CD4-positive, alpha-beta memory T cell (primary cell): ENCODE measurements at regions not wholly inside any gene's neighbourhood (a gene's known extent, or its start where the extent isn't known, plus 50 kb on each side); places are given as distances from the start of the nearest gene placed in this dataset.

Source experiments
- CTCF ChIA-PET: fragments of 350-600 bp; sonication (Branson Sonifier 250); formaldehyde crosslinking; loops from one replicate; lab custom pipeline; 2021; ENCODE audit warnings: inconsistent platforms; ENCODE audit not compliant: partially characterized antibody; lab: Charles Lee
- POLR2A ChIA-PET: fragments of 350-600 bp; sonication (Branson Sonifier 250); formaldehyde crosslinking; loops from one replicate; lab custom pipeline; 2021; ENCODE audit not compliant: partially characterized antibody; lab: Charles Lee
- DNase-seq, 5 donors: peaks; one replicate each; pipeline versions ENCODE4 v3.0.0 to v3.0.0-alpha.2; 2020 to 2022; ENCODE audit warnings: mixed read lengths in 1 of 5
- H3K27ac ChIP-seq: one replicate; pipeline ENCODE4 v1.7.0; 2013; ENCODE audit warnings: low read depth, low read length
- H3K27me3 ChIP-seq: 2 replicates; pipeline ENCODE4 v1.7.0; 2013; ENCODE audit warnings: mild to moderate bottlenecking, low read length, moderate library complexity; ENCODE audit not compliant: insufficient read depth
- H3K36me3 ChIP-seq: 2 replicates; pipeline ENCODE4 v1.7.0; 2013; ENCODE audit warnings: mild to moderate bottlenecking, low read length, moderate library complexity; ENCODE audit not compliant: insufficient read depth
- H3K4me1 ChIP-seq: 2 replicates; pipeline ENCODE4 v1.7.0; 2013; ENCODE audit warnings: mild to moderate bottlenecking, low read length, moderate library complexity; ENCODE audit not compliant: insufficient read depth
- H3K4me3 ChIP-seq, 2 donors: one replicate each; pipeline ENCODE4 v1.7.0; 2013; ENCODE audit warnings: low read length in 2 of 2, mild to moderate bottlenecking in 1 of 2
- H3K9me3 ChIP-seq, 2 donors: one replicate each; pipeline ENCODE4 v1.7.0; 2013; ENCODE audit warnings: low read length in 2 of 2, control low read depth in 1 of 2; ENCODE audit not compliant: control insufficient read depth in 1 of 2
- H3K27ac Mint-ChIP-seq, 7 donors: one replicate each; pipeline ENCODE4 v1.8.0; 2020 to 2021; ENCODE audit warnings: mixed read lengths in 7 of 7, mild to moderate bottlenecking in 6 of 7, inconsistent platforms in 3 of 7, moderate library complexity in 3 of 7
- H3K27me3 Mint-ChIP-seq, 2 donors: one replicate each; pipeline ENCODE4 v1.8.0; 2020 to 2021; ENCODE audit warnings: mixed read lengths in 2 of 2
- H3K36me3 Mint-ChIP-seq, 2 donors: one replicate each; pipeline ENCODE4 v1.8.0; 2020 to 2021; ENCODE audit warnings: mixed read lengths in 2 of 2, inconsistent platforms in 1 of 2, mild to moderate bottlenecking in 1 of 2
- H3K4me1 Mint-ChIP-seq, 4 donors: one replicate each; pipeline ENCODE4 v1.8.0; 2020 to 2021; ENCODE audit warnings: mixed read lengths in 4 of 4, mild to moderate bottlenecking in 1 of 4
- H3K4me3 Mint-ChIP-seq, 8 donors: one replicate each; pipeline ENCODE4 v1.8.0; 2020 to 2021; ENCODE audit warnings: mixed read lengths in 8 of 8, mild to moderate bottlenecking in 7 of 8, moderate library complexity in 6 of 8, inconsistent platforms in 3 of 8
- H3K9me3 Mint-ChIP-seq, 8 donors: one replicate each; pipeline ENCODE4 v1.8.0; 2020 to 2021; ENCODE audit warnings: mixed read lengths in 8 of 8, mild to moderate bottlenecking in 5 of 8, inconsistent platforms in 3 of 8, moderate library complexity in 1 of 8
- intact Hi-C: fragments of 100-400 bp; cut with micrococcal nuclease; formaldehyde crosslinking; loops from one replicate; pipeline ENCODE4 v1.15.1; 2023

DNA sequence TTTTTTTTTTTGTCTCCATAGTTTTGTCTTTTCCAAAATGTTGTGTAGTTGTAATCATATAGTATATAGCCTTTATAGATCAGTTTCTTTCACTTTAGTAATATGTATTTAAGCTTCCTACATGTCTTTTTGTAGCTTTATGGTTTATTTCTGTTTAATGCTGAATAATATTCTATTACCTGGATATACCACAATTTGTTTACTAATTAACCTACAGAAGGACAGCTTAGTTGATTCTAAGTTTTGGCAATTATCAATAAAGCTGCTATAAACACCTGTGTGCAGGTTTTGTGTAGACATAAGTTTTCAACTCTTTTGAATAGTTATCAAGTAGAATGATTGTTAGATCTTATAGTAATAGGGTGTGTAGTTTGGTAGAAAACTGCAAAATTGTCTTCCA, 130.3 kb upstream of the CARD18 start:
- H3K4me3 ChIP-seq: no peak overlapping the region
- no peaks in the 10 kb centered on the region for H3K27me3 ChIP-seq
- no peaks in the 10 kb centered on the region for H3K4me1 ChIP-seq
- H3K4me1 Mint-ChIP-seq: peaks cover 0 to 6% (median 2%) of the 10 kb centered on the region in 4 donors
- no peaks in the 10 kb centered on the region for H3K36me3 ChIP-seq
- H3K9me3 ChIP-seq: no peaks in the 10 kb centered on the region
- no peaks in the 10 kb centered on the region for H3K36me3 Mint-ChIP-seq
- H3K27ac ChIP-seq: no peak overlapping the region
- CTCF ChIA-PET: no interaction called here
- peaks cover 0 to 3% of the 10 kb centered on the region in 2 donors for H3K27me3 Mint-ChIP-seq
- intact Hi-C loops: no loop called here
- POLR2A ChIA-PET: no interaction called here
- no peak overlapping the region for H3K4me3 Mint-ChIP-seq
- no peak overlapping the region for H3K27ac Mint-ChIP-seq
- H3K9me3 Mint-ChIP-seq: no peaks in the 10 kb centered on the region
- DNase-seq: no peak

DNA sequence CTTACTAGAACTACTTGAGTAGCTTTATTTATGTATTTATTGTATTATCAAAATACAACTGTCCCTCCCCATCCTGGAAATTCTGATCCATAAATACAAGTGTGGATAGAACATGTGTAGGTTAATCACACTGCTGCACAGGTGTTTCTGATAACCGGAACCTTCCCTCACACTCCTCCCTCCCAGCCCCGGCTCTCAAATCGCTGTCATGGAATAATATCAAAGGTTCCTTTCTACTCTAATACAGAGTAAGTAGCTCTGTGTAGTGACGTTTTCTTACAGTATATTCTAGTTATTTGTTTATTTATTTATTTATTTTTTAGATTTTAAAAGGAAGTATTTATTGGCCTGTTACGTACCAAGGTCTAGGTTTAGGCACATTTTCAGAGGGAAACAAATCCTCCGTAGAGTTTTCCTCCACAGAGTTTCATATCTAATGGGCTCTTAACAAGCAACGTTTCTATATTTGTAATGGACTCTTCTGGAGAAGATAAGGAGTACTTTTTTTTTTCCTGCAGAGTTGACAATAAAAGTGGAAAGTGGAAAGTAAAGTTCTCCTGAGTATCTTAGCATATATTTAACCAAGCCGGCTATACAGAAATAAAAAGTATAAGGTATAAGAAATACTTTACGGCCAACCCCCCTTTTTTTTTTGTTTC, 129.0 kb upstream of the CARD18 start:
- intact Hi-C loops: no loop called here
- Mint-ChIP-seq H3K4me3 (no peak overlapping the region), H3K36me3 (no peaks in the 10 kb centered on the region), H3K9me3 (peaks cover 0 to under 1% (median 0%) of the 10 kb centered on the region in 8 donors), H3K27me3 (peaks cover 0 to 3% of the 10 kb centered on the region in 2 donors), H3K27ac (no peak overlapping the region), H3K4me1 (peaks cover 0 to 6% (median 2%) of the 10 kb centered on the region in 4 donors)
- H3K4me1 ChIP-seq: no peaks in the 10 kb centered on the region
- no peaks in the 10 kb centered on the region for H3K36me3 ChIP-seq
- H3K27ac ChIP-seq: no peak overlapping the region
- no peaks in the 10 kb centered on the region for H3K9me3 ChIP-seq
- H3K4me3 ChIP-seq: no peak overlapping the region
- no peak for DNase-seq
- H3K27me3 ChIP-seq: no peaks in the 10 kb centered on the region
- POLR2A ChIA-PET: no interaction called here
- CTCF ChIA-PET: no interaction called here

GRCh38 chr11:105265845-105266244, 126.3 kb upstream of the CARD18 start:
- Mint-ChIP-seq H3K27ac (no peak overlapping the region), H3K27me3 (peaks cover 0 to 3% of the 10 kb centered on the region in 2 donors), H3K36me3 (no peaks in the 10 kb centered on the region), H3K4me1 (peaks cover 0 to 9% (median 2%) of the 10 kb centered on the region in 4 donors), H3K9me3 (peaks cover 0 to 6% (median 0%) of the 10 kb centered on the region in 8 donors), H3K4me3 (no peak overlapping the region)
- Histone ChIP-seq H3K27ac (no peak overlapping the region), H3K27me3 (no peaks in the 10 kb centered on the region), H3K9me3 (no peaks in the 10 kb centered on the region), H3K36me3 (no peaks in the 10 kb centered on the region), H3K4me3 (no peak overlapping the region), H3K4me1 (no peaks in the 10 kb centered on the region)
- intact Hi-C loops: no loop called here
- ChIA-PET CTCF (no interaction called here), POLR2A (no interaction called here)
- DNase-seq: no peak

GRCh38 chr11:105260976-105261375, 121.4 kb upstream of the CARD18 start:
- ChIA-PET POLR2A (no interaction called here), CTCF (no interaction called here)
- no peak overlapping the region for H3K27ac ChIP-seq
- H3K9me3 ChIP-seq: no peaks in the 10 kb centered on the region
- Mint-ChIP-seq H3K27me3 (peaks cover 0 to 5% of the 10 kb centered on the region in 2 donors), H3K27ac (no peak overlapping the region), H3K4me3 (no peak overlapping the region), H3K4me1 (peaks cover 0 to 9% (median 2%) of the 10 kb centered on the region in 4 donors), H3K9me3 (peaks cover 0 to 6% (median 0%) of the 10 kb centered on the region in 8 donors), H3K36me3 (no peaks in the 10 kb centered on the region)
- H3K36me3 ChIP-seq: no peaks in the 10 kb centered on the region
- DNase-seq: no peak
- no peaks in the 10 kb centered on the region for H3K27me3 ChIP-seq
- H3K4me3 ChIP-seq: no peak overlapping the region
- intact Hi-C loops: no loop called here
- H3K4me1 ChIP-seq: no peaks in the 10 kb centered on the region

- H3K36me3 Mint-ChIP-seq: no peaks in the 10 kb centered on the region
- intact Hi-C loops: no loop called here
- peaks cover 0 to 2% of the 10 kb centered on the region in 2 donors for H3K27me3 Mint-ChIP-seq
- ChIA-PET POLR2A (no interaction called here), CTCF (no interaction called here)
- Histone ChIP-seq H3K9me3 (no peaks in the 10 kb centered on the region), H3K4me1 (no peaks in the 10 kb centered on the region), H3K4me3 (no peak overlapping the region), H3K27me3 (no peaks in the 10 kb centered on the region), H3K27ac (no peak overlapping the region), H3K36me3 (no peaks in the 10 kb centered on the region)
- no peak for DNase-seq
- peaks cover 0 to 6% (median 0%) of the 10 kb centered on the region in 8 donors for H3K9me3 Mint-ChIP-seq
- H3K4me1 Mint-ChIP-seq: no peaks in the 10 kb centered on the region
- H3K27ac Mint-ChIP-seq: no peak overlapping the region
- H3K4me3 Mint-ChIP-seq: no peak overlapping the region
These were observed 106.3 kb upstream of the CARD18 start for GRCh38 chr11:105245781-105246315.

DNA sequence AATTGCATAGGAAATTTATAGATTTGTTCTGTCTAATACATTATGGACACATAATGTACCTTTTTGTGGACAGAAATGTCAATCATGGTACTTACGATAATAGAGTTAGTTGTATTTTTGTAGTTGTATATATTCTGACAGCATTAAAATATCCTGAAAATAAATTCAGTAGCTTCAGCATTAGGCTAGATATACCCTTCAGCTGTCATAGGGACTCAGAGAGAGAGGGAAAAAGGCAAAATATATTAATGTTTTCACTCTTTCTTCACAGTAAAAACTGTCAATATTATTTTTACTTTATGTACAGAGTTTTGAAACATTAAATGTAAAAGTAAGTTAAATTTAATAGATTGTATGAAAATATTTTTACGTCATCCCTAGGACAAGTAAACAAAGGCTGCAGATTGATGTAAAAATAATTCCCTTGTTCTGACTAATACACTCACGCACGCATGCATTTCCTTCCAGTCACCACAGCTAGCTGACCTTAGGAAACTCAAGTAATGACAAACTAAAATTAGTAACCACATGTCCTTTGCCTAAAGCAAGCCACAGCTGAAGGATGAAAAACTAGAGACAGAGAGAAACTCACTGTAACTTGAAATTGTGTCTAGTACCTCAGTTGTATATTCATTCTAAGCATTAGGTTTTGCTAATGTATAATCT, 104.7 kb upstream of the CARD18 start:
- peaks cover 0 to 2% of the 10 kb centered on the region in 2 donors for H3K27me3 Mint-ChIP-seq
- no peak overlapping the region for H3K4me3 ChIP-seq

DNA sequence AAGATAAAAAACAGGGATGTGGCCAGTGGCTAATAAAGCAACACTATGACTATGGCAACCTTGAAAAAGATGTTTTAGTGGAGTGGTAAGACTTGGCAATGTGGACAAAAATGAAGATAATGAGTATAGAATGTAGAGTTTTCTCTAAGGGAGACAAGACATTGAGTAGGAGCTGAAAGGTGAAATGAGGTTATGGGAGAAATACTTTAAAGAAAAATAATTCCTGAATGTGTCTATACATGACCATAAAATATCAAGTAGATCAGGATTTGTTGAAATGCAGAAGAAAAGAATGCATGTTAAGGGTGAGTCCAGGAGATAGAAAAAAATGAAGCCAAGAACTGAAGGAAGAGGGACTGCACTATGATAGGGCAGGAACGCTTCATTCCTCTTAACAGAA, 101.6 kb upstream of the CARD18 start:
- H3K27ac ChIP-seq: no peak overlapping the region
- POLR2A ChIA-PET: no interaction called here
- no peak overlapping the region for H3K4me3 Mint-ChIP-seq
- CTCF ChIA-PET: no interaction called here
- peaks cover 0 to 4% of the 10 kb centered on the region in 2 donors for H3K27me3 Mint-ChIP-seq
- no peaks in the 10 kb centered on the region for H3K36me3 ChIP-seq
- H3K27ac Mint-ChIP-seq: no peak overlapping the region
- H3K36me3 Mint-ChIP-seq: no peaks in the 10 kb centered on the region
- no peaks in the 10 kb centered on the region for H3K9me3 ChIP-seq
- no peaks in the 10 kb centered on the region for H3K4me1 ChIP-seq
- H3K27me3 ChIP-seq: no peaks in the 10 kb centered on the region
- peaks cover 0 to 6% (median 0%) of the 10 kb centered on the region in 8 donors for H3K9me3 Mint-ChIP-seq
- no peak for DNase-seq
- H3K4me1 Mint-ChIP-seq: no peaks in the 10 kb centered on the region
- H3K4me3 ChIP-seq: no peak overlapping the region
- intact Hi-C loops: no loop called here

More for the DNA sequence above, 104.7 kb upstream of the CARD18 start:
- no peak for DNase-seq
- Histone ChIP-seq H3K9me3 (no peaks in the 10 kb centered on the region), H3K27ac (no peak overlapping the region), H3K27me3 (no peaks in the 10 kb centered on the region), H3K4me1 (no peaks in the 10 kb centered on the region), H3K36me3 (no peaks in the 10 kb centered on the region)
- Mint-ChIP-seq H3K4me1 (no peaks in the 10 kb centered on the region), H3K4me3 (no peak overlapping the region), H3K36me3 (no peaks in the 10 kb centered on the region), H3K9me3 (peaks cover 0 to 6% (median 0%) of the 10 kb centered on the region in 8 donors), H3K27ac (no peak overlapping the region)
- ChIA-PET POLR2A (interaction anchor here (0.5 kb wide), 1 partner anchor 14 kb away, joined by 3 read pairs; no protein-coding TSS in a partner anchor), CTCF (no interaction called here)
- intact Hi-C loops: no loop called here
